GM10266 (cell line): ENCODE measurements at regions not wholly inside any gene's neighbourhood (a gene's known extent, or its start where the extent isn't known, plus 50 kb on each side); places are given as distances from the start of the nearest gene placed in this dataset.
"Not testable (repeated sequence)": the region's sequence is repeated elsewhere in the genome, so short reads cannot be mapped to it uniquely, and the experiment has no call there.

Experiments used
- DNase-seq: peaks from one replicate; pipeline ENCODE4 v3.0.0; 2012; ENCODE audit errors: extremely low spot score
- CTCF ChIP-seq: IDR thresholded peaks from 2 replicates; pipeline ENCODE4 v1.5.1; 2012; ENCODE audit warnings: mild to moderate bottlenecking, low read depth; ENCODE audit not compliant: control insufficient read depth, insufficient read depth; ENCODE audit errors: missing control alignments

GRCh38 chr9:117649126-117649525, 55.1 kb upstream of the TLR4 start:
- no peak for TF ChIP-seq CTCF
- no peak for DNase-seq

GRCh38 chr9:117644932-117645636, 59.1 kb upstream of the TLR4 start:
- no peak for DNase-seq
- no peak for TF ChIP-seq CTCF

DNA sequence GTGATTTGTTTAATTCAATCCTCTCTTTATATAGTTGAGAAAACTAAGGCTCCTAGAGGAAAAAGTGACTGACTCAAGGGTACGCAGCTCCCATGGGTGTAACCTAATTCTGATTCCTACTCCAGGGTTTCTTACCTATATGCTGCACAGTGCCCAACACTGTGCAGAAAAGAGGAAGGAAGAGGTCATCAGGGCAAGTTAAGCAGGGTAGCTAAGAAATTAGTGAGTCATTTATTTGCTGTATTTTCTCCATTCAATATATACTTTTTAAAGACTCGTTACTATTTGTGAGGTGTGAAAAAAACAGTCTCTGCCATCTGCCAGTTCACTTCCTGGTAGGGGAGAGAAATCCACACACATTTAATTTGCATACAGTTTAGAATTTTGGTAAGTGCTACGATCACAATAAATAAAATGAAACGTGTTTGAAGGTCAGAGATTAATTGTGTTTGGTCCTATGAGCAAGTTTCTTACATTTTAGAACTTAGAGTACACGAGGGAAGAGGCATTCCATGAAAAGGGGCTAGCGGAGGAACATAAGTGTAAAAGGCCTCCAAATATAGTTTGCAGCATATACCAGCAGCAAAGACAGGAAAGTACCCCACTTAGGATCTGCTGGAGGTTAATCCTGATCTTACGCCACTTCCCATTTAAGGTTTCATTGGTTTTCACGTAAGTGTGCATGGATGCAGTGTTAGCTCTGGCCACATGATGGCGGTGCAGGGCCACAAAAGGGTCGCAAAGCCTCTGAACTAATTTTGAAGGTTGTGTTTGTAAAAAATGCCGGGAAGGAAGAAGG, 59.9 kb upstream of the TLR4 start:
- peak; percentile 68 for DNase-seq
- TF ChIP-seq CTCF = peak; percentile 98

DNA sequence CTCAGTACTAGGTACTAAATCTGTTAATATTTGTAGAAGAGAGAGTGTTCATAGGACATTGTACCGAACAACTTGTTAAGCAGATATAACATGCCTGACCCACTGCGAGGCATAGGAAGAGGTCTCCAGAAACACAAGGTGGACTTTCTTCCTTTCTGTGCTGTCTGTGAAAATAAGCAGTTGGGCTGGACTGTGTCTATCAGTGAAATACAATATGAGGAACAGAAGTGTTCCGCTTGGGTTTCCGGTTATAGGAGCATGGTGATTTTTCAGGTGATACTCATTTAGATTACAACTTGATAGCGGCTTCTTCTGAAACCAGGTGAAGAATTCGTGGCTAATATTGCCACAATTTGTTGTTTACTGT, 60.9 kb upstream of the TLR4 start:
- DNase-seq = no peak
- TF ChIP-seq CTCF = no peak

- DNase-seq = not testable (repeated sequence)
These were observed 61.5 kb upstream of the TLR4 start for GRCh38 chr9:117642571-117643287.

DNA sequence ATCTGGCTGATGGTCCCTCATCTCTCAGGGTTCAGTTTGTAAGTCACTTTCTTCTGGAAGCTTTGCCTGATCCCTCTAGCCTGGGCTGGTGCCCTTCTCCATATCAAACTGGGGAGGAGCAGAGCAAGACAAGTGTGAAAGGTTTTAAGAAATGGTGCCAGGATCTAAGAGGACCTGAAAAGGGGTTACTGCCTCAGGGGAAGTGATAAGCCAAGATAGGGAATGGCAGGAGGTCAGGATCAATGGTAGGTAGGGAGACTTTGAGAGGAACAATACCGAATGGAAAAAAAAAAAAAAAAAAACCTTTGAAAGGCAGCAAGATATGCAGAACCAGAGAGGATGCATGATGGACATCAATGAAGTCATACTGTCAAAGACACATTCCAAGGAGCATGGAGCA, 67.5 kb upstream of the TLR4 start:
- TF ChIP-seq CTCF = no peak

DNA sequence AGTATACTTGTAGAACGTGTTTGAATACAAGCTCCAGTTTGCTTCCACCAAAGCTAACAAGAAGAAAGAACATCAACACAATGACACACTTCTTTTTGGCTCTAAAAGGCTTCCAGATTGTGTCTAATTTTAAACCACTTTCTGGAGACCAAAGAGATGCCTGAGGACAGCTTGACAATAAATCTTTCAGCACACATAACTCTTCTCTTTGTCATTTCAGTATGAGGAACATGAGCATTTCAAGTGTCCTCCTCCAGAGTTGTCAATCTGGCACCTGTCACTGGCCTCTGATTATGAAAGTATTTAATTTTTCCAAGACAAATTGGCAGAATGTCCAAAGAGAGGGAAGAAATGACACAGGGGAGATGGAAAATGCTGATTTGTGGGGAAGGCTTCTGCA, 79.0 kb upstream of the TLR4 start:
- TF ChIP-seq CTCF = no peak
- DNase-seq = no peak

More for the DNA sequence above, 67.5 kb upstream of the TLR4 start:
- no peak for DNase-seq
